Nucleus accumbens (tissue), 56 donors: ENCODE measurements at regions not wholly inside any gene's neighbourhood (a gene's known extent, or its start where the extent isn't known, plus 50 kb on each side); places are given as distances from the start of the nearest gene placed in this dataset.
A peak's percentile ranks its signal among the peaks of the same experiment; 100 is the strongest.
"Not testable (repeated sequence)": the region's sequence is repeated elsewhere in the genome, so short reads cannot be mapped to it uniquely, and the experiment has no call there.

Source experiments
- DNase-seq, 56 donors: peaks; one replicate each; lab custom pipeline; 2025; lab: John Stamatoyannopoulos, UW

- peak in 6 of 56 donors; percentile 5 to 43 (median 11) for DNase-seq
Observed at GRCh38 chr22:25448435-25449051, 115.9 kb upstream of the GRK3 start.

- no peak for DNase-seq
Observed at GRCh38 chr22:25449781-25450317, 114.6 kb upstream of the GRK3 start.

- no peak for DNase-seq
Observed at GRCh38 chr22:25451480-25452114, 112.9 kb upstream of the GRK3 start.

GRCh38 chr22:25452116-25452700, 112.3 kb upstream of the GRK3 start:
- no peak for DNase-seq

DNA sequence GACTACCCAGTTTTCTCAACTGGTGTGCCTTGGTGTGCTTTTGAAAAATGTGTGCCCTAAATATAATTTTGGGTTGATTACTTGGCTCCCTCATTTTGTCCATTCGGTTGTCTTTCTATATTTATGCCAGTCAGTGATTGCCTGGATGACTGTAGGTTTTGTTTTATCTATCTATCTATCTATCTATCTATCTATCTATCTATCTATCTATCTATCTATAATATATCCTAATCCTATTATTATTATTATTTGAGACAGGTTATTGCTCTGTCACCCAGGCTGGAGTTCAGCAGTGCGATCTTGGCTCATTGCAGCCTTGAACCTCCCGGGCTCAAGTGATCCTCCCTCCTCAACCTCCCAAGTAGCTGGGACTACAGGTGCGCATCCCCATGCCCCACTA, 111.4 kb upstream of the GRK3 start:
- no peak for DNase-seq

- no peak for DNase-seq
Observed at GRCh38 chr22:25453557-25453956, 110.9 kb upstream of the GRK3 start.

DNA sequence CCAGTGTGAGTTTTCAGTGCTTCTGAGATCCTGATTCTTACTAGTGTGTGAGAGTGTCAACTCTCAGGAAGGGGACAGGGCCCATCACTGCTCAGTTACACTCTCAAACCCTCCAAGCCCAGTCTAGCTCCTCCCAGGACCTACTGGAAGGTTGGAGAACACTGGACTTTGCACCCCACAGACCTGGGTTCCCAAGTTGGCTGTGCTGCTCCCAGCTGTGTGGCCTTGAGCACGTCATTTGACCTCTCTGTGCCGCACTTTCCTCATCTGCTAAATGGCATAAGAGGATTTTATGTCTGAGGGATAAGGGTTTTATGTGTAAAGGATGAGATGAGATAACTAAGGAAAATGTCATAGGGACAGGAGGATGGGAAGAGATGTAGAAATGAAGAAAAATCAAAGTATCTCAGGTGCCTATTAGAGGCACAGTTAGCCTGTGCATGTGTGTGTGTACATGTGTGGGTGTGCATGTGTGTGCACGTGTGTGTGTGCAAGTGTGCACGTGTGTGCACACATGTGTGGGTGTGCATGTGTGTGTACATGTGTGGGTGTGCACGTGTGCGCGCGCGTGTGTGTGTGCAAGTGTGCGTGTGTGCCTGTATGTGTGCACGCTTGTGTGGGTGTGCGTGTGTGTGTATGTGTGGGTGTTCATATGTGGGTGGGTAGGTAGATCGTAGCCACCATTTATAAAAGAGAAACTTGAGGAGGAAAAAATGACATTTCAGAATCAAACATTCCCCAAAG, 108.0 kb upstream of the GRK3 start:
- not testable (repeated sequence) for DNase-seq

- not testable (repeated sequence) for DNase-seq
Observed at GRCh38 chr22:25458631-25459030, 105.8 kb upstream of the GRK3 start.

DNA sequence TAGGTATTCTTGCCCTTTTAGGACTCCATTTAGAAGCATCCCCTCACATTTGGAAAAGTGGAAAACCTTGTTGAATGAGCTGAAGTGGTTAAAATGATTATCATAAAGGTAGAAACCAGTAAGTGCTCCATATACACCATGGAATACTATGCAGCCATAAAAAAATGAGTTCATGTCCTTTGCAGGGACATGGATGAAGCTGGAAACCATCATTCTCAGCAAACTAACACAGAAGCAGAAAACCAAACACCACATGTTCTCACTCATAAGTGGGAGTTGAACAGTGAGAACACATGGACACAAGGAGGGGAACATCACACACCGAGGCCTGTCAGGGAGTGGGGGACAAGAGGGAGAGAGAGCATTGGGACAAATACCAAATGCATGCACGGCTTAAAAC, 103.8 kb upstream of the GRK3 start:
- not testable (repeated sequence) for DNase-seq

- no peak for DNase-seq
Observed at GRCh38 chr22:25461301-25461700, 103.2 kb upstream of the GRK3 start.

DNA sequence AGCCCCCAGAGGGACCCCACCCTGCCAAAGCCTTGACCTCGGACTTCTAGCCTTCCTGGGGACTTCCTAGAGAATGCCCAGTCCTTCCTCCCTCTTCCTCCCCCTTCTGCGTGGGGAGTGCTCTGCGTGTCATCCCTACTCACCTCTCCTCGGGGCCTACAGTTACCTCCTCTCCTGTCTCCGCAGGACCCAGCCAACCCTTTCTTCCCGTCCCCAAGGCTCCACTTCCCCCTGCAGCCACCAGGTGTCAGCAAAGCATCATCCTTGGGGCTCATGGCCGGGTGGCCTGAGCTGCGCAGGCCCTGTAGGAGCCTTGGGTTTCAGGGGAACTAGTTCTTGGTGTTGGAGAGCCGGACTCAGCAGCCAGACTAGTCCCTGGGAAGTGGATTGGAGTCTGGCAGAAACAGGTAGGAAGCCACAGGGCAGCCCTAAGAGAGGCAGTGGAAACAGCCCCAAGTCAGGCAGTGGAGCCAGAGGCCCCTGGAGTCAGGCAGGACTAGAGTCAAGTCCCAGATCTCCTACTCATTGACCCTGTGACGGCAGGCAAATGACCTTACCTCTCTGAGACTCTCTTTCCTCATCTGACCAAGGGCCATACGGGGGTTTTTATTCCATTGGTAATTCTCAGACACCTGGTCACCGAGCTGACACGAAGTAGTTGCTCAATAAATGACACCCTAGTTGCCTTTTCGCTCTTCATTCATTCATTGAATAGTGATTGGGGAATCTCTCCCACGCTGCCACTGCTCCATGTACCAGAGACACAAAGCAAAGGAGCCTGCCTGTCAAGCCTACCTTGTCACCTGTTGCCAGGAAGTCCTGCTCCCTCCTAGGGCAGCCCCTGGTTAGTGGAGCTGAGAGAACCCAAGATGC, 101.8 kb upstream of the GRK3 start:
- peak in 51 of 56 donors; percentile 9 to 87 (median 56) for DNase-seq

DNA sequence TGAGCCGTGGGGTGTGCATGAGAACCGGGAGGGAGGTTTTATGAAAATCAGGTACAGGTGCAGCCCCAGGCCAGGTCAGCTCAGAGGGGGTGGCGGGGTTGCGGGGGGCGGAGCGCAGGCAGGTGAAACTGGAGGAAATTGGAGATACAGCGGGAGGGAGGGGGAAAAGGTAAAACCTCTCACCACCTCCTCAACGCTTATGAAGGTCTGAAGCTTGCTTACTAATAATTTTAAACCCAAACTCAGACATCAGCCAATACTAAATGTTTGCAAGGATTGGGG, 101.2 kb upstream of the GRK3 start:
- DNase-seq: not testable (repeated sequence)

GRCh38 chr22:25464326-25464725, 100.1 kb upstream of the GRK3 start:
- not testable (repeated sequence) for DNase-seq

DNA sequence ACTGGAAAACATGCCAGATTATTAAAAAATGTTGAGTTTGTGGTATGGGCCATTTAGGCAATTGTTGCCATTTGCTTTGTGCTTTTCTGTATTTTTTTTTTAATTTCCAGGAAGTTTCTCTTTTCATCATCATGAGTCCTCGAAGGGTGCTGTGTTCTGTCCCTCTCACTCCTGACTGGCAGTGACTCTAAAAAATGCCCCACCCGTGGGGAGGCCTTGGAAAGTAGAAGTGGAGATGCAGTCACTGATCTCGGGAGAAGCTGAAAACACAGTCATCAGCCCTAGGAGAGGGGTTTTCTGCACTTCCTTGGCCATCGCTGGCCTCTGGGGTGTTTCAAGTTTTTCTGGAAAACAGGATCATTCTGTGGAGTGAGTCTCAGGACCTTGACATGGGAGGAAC, 98.5 kb upstream of the GRK3 start:
- no peak for DNase-seq

DNA sequence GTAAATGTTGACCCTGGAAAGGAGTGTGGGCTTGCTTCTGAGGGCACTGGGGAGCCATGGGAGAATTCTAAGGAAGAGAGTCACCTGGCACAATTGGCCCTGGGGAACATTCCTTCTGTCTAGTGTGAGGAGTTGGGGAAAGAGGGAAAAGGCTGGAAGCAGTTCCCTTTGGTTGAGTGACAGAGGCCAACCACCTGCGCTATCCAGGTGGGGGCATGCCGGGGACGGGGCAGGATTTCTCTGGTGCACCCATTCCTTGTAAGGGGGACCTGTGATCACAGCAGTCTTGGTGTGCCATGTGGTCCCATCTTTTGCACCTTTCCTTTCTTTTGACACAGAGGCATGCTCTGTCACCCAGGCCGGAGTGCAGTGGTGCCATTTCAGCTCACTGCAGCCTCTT, 92.1 kb upstream of the GRK3 start:
- no peak for DNase-seq

GRCh38 chr22:25475257-25476022, 89.0 kb upstream of the GRK3 start:
- peak in 34 of 56 donors; percentile 3 to 85 (median 45) for DNase-seq

- no peak for DNase-seq
Observed at GRCh38 chr22:25477358-25477757, 87.1 kb upstream of the GRK3 start.

DNA sequence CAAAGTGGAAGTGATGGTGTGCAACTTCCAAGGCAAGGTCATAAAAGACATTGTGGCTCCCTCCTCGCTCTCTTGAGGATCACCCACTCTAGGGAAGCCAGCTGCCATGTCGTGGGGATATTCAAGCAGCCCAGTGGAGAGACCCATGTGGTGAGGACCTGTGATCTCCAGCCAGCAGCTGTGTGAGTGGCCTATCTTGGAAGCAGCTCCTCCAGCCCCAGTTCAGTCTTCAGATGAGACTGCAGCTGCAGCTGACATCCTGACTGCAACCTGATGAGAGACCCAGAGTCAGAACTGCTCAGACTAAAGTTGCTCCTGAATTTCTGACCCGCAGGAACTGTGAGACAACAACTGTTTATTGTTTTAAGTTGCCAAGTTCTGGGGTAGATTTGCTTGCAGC, 86.4 kb upstream of the GRK3 start:
- no peak for DNase-seq

DNA sequence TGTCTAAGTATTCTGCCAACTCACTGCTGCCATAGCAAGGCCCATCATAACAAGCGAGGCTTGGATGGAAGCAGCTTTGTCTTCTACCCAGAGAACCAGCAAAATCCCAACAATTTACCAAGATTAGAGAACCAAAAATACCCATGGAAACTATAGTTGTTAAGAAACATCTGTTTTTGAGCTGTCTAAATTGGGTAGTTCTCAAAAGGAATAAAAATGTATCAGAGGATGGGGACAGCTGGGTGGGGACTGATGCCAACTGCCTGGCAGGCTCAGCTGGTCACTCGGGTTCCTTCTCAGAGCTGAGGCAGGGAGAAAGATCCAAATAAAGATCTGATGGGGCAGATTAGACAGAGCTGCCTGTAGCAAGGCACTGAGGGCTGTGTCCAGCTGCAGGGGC, 85.9 kb upstream of the GRK3 start:
- peak in 3 of 56 donors; percentile 7 to 21 (median 18) for DNase-seq

- not testable (repeated sequence) for DNase-seq
Observed at GRCh38 chr22:25480868-25481267, 83.6 kb upstream of the GRK3 start.
